ENCODE measurements at regions not wholly inside any gene's neighbourhood (a gene's known extent, or its start where the extent isn't known, plus 50 kb on each side); places are given as distances from the start of the nearest gene placed in this dataset.

GRCh38 chr13:72165276-72165675, 298.3 kb upstream of the DACH1 start:
- no peak for DNase-seq (ENCODE audit: low read depth)

DNA sequence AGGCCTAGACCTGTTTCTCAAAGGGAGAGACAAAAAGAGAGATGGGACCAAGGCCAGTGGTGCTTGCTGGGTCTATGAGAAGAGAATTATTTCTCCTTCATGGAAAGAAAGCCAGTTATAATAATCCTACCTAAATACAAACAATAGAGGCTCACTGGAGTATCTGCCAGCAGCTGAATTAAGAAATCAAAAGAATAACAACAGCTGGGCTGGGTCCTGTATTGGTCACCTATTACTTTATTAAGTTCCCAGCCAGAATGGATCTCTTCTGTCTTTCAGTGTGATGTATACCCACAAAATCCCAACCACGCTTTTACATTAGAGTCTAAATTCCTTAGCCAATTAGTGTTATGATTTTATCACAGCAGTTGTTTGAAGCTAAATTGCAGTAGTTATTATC, 297.8 kb upstream of the DACH1 start:
- DNase-seq (ENCODE audit: low read depth), result no peak

DNA sequence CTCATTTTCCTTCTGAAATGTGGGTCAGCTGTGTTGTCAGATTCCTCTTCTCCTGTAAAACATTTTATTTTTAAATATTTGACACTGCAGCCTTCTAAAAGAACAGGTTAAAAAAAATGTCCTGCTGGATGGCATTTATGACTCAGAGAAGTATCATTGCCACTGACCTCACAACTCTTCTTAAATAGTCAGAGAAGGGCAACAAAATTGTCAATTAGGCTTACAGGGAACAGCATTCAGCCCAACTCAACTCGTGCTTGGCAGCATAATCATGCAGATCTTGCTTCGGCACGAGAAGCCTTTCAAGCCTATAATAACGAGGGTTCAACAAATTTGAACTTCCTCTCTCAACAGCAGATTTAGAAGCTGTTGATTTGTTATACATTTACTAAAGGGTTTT, 296.7 kb upstream of the DACH1 start:
- no peak for DNase-seq (ENCODE audit: low read depth)

DNA sequence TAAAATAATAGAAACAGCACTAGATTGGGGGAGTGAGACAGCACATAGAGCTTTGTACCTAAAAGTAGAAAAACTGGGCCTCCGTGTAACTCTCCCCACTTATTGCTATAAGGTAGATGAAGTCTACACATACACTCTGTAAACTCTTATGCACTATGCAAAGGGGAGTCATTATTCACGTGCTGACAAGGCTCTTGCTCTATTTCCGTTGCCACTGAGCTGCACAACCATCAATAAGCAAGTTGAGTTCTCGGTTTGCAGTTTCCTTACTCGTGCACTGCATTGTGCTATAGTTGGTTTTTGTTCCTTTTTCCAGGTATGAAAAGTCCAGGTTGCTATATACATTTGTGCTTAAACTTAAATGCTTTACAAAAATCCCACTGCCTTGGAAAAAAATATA, 294.0 kb upstream of the DACH1 start:
- DNase-seq (ENCODE audit: low read depth), result no peak

DNA sequence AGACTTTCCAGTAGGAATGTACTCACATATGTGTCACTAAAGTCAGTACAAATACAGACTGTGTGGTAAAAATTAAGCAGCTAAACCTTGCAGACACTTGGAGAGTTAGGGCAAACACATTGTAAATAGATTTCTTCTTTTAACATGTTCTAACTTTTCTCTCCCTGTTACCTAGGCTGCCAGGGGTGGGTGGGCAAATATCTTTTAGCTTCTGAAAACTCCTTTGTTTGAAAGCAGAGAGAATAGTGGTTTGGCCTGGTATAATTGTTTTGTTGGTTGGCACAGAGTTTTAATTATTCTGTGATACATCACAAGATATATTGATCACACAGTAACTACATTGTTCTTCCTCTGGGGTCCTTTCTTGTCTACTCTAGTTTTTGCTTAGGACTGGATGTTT, 289.8 kb upstream of the DACH1 start:
- no peak for DNase-seq (ENCODE audit: low read depth)

GRCh38 chr13:72153272-72153671, 286.3 kb upstream of the DACH1 start:
- no peak for DNase-seq (ENCODE audit: low read depth)

DNA sequence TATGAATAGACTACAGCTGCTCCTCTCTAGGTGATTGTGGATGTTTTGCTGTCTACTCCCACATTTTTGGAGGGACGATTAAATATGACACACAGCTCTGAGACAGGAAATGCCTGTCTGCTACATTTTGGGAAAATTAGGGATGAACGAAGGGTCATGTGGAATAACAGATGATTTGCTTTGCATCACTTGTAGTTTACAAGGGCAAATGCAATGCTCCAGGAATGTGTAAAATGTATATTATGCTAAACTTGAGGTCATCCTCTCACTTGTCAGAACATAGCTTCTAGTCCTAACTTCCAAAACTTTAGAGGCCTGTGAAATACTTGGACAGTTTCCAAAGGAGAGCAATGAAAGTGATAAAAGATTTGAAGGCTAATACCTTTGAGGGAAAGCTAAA, 284.2 kb upstream of the DACH1 start:
- peak; percentile 30 for DNase-seq (ENCODE audit: low read depth)

GRCh38 chr13:72150502-72150901, 283.5 kb upstream of the DACH1 start:
- no peak for DNase-seq (ENCODE audit: low read depth)

DNA sequence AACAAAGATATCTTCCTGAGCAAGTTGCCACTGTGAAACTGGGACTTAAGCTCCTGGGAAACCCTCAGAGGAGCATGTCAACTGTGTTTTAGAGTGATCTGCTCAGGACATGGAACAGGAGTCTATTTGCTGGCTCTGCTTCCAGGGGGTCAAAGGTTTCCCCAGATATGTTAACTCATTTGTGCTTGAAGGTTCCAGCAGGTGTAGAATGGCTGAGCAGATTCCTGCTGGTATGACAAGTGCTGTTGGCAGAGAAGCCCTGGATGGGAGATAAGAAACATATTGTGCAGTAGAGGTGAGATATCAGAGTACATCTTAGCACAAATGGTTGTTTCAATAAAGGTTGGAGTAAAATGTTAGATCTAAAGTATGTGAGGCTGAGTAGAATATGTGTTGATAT, 282.7 kb upstream of the DACH1 start:
- DNase-seq (ENCODE audit: low read depth), result no peak

GRCh38 chr13:72146816-72147215, 279.8 kb upstream of the DACH1 start:
- DNase-seq (ENCODE audit: low read depth), result no peak

DNA sequence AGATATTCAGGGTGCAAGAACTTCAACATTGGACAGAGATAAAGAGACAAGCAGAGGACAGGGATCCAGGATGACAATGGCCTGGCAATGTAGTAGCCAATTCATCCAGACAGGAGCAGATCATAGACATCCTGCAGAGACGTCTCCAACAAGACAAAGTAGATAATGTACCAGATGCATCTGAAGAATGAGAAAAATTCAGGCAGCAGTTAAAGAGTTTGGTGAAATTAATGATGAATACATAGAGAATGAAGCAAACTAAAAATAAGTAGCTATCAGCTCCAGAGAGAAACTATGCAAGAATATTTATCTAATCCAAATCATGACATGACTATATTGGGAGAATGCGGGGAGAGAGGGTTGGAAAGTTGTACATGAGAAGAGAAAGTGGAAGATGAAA, 278.4 kb upstream of the DACH1 start:
- no peak for DNase-seq (ENCODE audit: low read depth)

DNA sequence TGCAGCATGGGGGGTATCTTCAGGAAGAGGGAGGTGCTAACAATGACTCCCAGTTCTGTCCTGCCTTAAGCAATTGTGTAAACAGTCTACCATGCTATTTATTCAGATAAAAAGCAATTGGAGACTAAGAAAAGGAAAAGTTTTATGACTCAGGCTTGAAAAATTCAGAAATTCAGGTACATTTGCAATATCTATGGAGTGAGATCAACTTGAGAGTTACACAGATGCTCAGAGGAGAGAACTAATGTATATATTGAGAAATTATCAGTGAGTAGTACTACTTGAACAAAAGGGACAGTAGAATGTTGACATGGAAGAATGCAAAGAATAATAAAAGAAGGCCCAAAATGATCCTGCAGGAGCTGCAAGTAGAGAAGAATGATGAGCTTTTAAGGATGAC, 277.6 kb upstream of the DACH1 start:
- DNase-seq (ENCODE audit: low read depth), result no peak

DNA sequence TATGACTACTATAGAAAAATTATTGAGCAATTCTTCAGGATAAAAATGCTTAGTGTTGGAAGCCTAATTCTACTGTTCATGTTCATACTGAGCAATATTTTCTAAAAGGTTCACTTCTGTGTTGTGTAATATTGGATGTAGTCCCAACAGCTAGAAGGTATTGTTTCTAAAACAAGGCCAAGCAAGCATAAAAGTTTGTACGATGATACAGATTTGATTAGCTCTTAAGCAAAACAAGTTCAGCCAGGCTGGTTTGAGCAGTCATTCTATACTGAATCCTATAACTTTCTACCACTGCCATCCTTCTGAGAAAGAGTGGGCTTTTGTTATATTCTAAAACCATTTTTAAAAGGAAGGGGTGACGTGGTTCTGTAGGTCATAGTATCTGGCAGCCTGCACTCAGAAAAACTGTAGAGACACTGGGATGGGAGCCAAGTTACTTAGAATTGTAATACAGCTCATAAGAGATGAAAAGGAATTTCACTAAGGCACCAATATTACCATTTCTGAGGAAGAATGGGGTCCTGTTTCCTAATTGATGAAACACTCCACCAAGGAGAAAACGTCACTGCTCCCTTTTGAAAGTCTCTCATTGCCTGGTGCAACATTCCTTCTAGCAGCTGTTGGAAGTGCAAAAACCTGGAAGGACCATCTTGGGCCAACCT, 275.0 kb upstream of the DACH1 start:
- peak; percentile 8 for DNase-seq (ENCODE audit: low read depth)

DNA sequence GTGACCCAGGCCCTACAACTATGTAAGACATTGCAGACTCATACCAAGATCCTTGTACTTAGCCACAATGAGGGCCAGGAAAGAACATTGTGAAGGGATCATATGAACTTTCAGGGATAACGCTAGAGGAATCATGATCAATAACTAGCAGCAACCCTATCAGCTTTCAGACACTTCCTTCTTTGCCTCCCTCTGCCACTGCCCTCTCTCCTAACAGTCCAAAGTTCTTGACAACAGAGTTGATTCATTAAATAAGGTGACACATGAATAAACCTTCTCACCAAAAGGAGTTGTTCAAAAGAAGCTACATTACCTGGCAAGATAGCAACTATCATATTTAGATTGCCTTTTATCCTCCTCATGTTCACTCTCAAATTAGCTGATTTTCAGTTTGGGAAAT, 272.2 kb upstream of the DACH1 start:
- DNase-seq (ENCODE audit: low read depth), result no peak

- no peak for DNase-seq (ENCODE audit: low read depth)
Observed at GRCh38 chr13:72132075-72132474, 265.1 kb upstream of the DACH1 start.

DNA sequence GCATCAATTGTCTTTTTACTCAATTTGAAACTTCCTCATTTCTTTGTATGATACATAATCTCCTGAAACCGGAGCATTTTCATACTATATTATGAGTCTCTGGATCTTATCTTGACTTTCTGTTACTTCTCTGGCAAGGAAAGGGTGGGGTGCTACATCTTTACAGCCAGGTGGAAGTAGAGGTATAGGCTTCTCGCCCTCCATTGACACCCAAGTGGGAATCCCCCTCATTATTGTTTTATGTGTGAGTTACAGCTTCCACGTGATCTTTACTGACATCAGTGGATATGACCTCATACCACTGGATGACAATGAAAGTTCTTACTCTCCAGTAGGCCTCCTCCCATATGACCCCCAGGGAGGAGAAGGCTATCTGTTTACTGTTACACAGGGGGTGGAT, 262.1 kb upstream of the DACH1 start:
- DNase-seq (ENCODE audit: low read depth), result no peak

DNA sequence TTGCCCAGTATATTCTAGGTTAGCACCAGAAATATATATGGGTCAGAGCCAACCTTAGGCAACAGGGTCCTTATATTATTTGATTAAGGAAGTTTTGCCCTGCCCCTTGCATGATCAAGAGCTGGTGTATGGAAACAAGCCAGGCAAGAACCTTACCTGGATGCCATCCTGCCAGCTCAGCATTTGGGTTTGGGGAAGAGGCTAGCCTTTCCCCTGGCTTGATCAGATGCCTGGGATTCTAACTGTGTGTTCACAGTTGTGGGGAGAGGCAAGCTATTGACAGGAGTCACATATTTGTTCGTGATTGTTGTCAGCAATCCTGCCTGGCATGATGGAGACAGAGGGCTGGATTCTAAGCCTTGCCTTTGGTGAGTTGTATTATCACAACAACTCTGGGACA, 260.0 kb upstream of the DACH1 start:
- DNase-seq (ENCODE audit: low read depth), result no peak

DNA sequence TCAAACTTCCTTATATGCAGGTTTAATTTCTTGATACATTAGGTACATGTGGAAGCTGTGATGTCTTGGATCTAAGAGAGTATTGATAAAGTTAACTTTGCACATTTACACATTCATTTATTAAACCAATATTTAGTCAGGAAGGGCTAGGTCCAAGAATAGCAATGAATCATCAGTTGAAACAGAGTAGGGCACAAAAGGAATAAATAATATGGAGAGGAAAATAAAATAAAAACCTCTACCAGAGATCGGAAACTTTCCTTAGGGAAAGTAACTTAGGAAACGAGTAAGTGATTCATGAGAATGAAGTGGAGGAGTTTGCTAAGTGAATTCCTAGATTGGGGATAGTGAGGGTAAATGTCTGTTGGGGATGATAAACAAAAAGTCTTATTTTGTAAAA, 259.4 kb upstream of the DACH1 start:
- no peak for DNase-seq (ENCODE audit: low read depth)

GRCh38 chr13:72125561-72125960, 258.6 kb upstream of the DACH1 start:
- peak; percentile 1 for DNase-seq (ENCODE audit: low read depth)

GRCh38 chr13:72122661-72123255, 255.8 kb upstream of the DACH1 start:
- DNase-seq (ENCODE audit: low read depth), result no peak

- DNase-seq (ENCODE audit: low read depth), result no peak
Observed at GRCh38 chr13:72121466-72121865, 254.5 kb upstream of the DACH1 start.

DNA sequence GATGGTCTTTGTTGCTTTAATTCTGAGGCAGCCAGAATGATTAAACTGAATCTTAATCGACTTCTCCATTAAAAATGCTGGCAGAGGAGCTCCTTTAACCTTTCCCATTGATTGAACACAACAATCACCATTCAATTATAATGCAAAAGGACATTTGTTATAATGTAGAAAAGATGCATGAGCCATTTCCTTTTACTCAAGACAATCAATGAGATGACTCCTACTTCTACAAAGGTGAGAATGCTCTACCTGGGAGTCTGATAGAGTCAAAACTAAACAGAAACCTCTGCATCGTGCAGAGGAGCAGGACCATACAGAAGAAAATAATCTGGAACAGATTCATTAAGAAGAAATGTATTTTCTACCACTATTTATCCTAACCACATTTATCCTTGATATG, 253.6 kb upstream of the DACH1 start:
- no peak for DNase-seq (ENCODE audit: low read depth)

DNA sequence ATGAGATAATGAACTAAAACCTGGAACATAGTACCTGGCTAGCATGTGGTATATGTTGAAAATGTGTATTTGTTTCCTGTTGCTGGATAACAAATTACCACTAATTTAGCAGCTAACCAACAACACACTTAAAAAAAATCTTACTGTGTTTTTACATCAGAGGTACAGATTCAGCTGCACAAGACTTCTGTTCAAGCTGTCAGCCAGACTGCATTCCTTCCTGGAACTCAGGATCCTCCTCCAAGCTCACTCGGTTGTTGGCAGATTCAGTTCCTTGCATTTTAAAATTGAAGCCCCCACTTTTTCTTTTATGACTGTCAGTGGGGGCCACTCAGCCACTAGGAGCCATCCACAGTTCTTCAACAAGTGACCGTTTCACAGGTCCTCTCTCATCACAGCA, 246.9 kb upstream of the DACH1 start:
- DNase-seq (ENCODE audit: low read depth), result no peak

GRCh38 chr13:72113076-72113475, 246.1 kb upstream of the DACH1 start:
- no peak for DNase-seq (ENCODE audit: low read depth)

Measured in fibroblast of gingiva (primary cell).